Fibroblast of skin of left biceps (primary cell): ENCODE measurements at regions not wholly inside any gene's neighbourhood (a gene's known extent, or its start where the extent isn't known, plus 50 kb on each side); places are given as distances from the start of the nearest gene placed in this dataset.

ENCODE experiments used
- DNase-seq, 2 experiments: peaks; one replicate each; pipeline ENCODE4 v3.0.0-alpha.2; 2013; ENCODE audit warnings: low read depth in 2 of 2

DNA sequence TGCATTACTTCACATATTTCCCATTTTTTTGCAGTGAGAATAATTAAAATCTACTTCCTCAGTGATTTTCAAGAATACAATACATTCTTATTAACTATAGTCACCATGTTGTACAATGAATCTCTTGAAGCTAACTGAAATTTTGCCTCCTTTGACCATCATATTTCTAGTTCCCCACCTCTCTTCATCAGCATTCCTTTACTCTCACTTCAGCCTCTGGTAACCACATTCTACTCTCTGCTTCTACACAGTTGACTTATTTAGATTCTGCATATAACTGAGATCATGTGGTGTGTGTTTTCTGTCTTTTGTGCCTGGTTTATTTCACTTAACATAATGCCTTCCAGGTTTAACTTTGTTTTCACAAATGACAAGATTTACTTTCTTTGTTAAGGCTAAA lies 304.4 kb upstream of the LYPLAL1 start:
- DNase-seq = no peak

DNA sequence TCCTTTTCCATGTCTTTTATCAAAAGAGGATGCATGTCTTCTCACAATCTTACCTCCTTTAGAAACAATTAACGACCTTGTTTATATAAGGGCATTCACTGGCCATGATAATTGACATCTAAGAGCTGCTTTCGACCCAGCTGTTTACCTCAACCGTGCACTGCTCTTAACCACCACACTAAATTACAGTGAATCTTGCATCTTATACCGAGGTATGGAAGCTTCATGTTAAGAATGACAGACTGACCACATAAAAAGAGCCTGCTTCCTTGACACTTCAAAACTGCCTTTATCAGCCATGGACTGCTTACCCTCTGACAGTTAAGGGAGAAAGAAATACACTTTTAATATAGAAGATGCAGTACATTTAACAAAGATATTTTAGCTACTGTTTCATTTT lies 301.7 kb upstream of the LYPLAL1 start:
- DNase-seq = no peak

DNA sequence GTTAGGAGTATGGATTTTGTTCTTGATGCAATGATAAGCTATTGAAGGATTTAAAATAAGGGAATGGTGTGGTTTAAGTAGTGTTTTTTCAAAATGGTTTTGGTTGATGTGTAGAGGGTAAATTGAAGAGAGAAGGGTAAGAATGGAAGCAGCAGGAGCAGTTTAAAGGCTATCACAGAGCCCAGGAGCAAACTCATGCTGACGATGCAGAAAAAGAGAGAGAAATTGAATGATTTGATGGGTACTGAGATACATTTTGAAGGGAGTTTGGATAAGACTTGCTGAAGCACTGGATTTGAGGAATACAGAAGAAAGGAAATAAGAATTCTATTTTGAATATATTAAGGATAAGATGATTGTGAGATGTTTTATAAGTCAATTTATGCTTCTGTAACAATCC lies 300.8 kb upstream of the LYPLAL1 start:
- no peak for DNase-seq

DNA sequence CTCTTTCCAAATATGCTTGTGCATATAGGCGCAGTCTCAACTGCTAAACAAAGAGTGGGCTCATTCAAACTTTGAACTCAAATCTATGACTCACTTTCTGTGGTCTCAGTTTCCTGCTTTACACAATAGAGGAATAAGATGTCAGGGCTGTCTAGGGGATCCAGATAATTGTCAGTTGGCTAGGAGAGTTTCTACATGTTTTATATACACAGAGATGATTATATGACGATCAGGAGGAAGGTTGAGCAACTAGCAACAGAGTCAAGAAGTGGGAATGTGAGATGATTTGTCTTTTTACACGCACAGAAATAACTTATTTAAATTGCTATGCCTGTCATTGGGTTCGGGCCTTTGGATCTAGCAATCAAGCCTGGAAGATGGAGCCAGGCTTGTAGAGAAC lies 299.4 kb upstream of the LYPLAL1 start:
- DNase-seq = peak; percentile 62 to 73

DNA sequence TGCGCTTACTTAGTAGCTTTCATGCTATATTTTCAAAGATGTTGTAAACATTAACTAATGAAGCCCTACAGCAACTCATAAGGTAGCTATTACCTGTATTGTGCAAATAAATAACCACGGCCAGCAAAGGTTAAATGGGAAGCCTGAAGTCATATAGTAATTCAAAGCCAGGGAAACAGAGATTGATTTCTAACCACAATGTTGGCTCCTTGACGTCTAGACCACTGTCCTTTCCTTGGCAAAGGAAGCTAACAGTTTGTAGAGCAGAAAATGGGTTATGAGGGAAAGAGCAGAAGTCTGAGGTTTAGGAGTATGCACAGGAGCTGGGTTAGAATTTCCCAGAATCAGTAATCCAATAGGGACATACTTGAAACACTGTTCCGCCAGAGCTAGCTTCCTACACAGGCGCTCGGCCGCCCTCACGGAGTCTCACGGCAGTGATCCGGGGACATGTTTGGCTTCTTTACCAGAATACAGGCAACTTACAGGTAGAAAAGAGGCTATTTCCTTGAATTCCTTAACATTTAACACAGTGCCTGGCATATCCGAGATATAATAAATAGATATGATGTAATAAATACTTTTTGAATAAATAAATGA lies 298.8 kb upstream of the LYPLAL1 start:
- no peak for DNase-seq

DNA sequence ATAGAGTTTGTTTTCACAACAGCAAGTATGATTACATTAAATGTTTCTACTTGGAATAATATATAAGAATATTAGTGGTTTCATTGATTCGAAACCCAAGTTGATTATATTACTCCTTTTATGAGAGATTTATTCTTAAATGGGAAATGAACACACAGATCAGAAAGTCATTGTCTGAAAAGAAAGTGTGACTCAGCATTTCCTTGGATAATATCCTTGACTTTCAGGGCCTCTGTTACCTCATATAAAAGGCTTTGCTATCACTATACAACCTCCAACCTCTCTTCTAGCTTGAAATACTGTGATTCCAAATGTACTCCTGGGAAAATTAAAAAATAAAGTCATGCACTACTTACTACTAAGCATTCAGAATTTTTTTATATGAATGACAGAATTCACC lies 295.3 kb upstream of the LYPLAL1 start:
- no peak for DNase-seq

DNA sequence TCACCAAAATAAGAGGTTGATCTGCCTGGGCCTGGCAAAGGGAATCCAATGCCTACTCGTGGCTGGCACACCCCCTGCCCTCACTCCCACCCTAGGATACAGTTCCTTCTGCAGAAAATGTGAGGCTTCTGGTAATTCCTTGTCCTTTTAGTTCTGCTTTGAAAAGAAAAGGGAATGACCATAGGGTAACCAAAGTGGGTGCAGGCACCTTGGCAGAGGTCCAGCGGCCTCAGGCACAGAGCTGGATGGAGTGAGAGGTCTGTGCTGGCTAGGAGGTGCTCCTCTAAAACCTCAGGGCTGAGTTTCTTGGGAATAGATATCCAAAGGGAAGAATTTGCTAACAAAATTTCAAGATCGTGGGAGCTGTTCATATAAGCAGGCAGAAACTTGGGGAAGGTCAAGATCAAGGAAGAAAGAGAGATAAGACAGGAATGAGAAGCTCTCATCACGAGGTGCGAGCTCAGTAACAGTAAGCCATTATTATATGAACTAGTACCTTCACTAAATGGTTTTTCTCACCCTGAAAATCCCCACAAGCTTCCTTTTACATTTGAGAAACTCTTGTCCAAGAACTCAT lies 293.1 kb upstream of the LYPLAL1 start:
- no peak for DNase-seq

DNA sequence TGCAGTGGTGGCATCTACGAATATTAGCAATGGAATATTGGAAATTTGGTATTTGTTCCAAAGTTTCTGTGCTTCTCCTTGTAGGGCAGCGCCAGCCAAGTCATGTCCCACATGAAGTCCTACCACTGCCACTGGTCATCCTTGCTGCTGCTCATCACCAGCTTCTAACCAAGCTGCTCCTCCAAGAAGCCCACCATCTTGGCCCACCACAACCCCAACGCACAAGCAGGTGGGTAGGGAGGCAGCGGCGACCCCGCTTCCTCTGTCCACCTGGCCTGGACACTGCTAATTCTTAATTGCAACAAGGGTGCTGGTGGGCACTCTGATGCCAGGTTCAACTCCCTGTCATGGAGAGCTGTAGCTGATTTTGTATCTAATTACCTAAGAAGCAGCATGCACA lies 291.2 kb upstream of the LYPLAL1 start:
- no peak for DNase-seq

DNA sequence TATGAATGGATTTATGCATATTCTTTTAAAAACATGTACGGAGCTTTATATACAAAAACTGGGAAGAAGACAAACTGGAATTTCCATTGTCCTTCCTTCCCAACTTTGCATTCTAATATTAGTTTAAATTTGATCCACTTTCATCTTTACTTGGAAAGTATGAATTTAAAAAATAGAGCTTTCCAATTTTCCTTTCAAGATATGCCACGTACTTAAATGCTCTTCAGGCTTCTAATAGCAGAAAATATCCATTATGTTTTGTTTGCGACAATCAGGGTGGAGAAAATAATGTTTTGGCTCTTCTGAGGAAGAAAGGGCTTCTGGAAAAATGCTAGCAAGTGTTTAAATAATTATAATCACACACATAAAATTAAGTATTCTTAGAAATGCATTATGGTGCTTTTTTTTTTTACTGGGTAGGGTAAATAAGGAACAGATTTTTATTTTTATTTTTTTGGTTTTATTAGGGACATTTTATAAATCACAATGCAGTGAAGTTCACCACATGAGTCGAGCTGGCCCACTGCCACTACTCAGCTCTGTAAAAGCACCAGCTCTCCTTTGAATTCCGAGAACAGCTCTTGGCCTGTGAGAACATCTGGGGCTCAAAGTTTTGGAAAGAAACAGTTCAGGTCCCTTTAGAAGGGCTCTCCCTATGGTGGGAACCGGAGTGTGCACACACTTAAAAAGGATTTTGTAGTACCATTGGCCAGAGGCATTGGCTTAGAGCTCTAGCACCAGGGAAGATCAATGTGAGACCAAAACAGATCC lies 287.4 kb upstream of the LYPLAL1 start:
- no peak for DNase-seq

DNA sequence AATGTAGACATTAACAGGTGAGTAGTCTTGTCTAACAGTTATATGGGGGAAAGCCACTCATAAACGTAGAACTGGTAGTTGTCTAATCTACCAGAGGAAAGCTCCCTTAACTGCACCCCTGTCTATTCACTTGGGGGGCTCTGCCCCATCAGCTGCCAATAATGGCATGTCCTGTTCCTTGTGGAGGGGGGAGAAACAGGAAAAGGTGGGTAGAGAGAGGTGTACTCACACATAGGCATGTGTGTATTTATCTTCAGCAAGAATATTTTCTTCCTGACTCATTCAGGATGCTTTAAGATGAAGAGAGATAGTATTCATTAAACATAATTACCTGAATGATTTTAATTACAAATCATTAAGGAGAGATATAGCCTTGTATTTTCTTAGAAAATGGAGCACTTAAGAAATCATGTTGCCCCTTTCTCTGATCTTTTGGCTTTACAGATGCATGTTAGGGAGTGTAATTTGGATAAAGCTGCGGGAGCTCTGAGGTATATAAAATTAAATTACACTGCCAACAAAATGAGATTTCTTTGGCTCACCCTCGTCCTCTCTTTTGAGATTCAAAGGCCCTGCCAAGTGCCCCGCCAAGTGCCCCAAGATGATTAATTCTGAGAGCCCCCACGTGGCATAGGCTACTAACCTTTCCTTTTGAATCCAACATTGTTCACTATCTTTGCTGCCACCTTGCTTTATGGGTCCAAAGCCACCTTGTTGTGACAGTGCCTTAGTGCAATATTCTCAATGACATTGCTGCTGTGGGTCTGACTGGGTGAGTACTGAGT lies 286.3 kb upstream of the LYPLAL1 start:
- no peak for DNase-seq

DNA sequence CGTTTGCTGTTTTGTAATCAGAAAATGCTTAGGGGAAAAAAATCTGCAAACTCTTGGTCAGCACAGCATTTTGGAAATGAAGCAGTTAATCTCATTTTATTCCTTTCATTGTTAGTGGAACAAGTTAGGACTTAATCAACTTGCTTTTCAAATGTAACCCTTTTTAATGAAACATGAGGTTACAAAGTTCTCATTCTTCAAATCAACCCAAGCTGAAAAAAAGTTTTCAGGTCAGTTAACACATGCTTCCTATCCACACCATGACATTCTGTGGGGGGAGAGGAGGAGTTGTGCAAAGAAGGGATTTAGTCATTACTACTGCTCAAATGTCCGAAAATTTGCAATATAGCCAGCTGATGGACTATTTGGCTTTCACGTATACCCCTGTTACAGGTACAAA lies 283.2 kb upstream of the LYPLAL1 start:
- no peak for DNase-seq

DNA sequence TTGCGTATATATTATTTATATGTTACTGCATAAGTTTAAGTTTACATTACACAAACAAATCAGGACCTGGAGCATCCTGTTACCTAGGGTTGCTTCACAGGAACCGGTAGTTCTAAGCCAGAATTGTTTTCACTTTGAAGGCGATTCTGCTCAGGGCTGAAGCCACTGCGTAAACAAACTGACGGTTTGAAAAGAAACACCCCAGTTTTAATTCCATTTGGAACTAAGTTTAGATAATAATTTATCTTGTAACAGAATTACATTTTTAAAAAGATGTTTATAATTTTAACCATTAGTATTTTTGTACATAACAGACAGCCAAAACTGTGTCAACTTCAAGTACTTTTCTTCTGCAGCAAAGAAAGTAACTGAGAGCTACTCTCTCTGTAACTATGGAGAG lies 282.1 kb upstream of the LYPLAL1 start:
- no peak for DNase-seq

DNA sequence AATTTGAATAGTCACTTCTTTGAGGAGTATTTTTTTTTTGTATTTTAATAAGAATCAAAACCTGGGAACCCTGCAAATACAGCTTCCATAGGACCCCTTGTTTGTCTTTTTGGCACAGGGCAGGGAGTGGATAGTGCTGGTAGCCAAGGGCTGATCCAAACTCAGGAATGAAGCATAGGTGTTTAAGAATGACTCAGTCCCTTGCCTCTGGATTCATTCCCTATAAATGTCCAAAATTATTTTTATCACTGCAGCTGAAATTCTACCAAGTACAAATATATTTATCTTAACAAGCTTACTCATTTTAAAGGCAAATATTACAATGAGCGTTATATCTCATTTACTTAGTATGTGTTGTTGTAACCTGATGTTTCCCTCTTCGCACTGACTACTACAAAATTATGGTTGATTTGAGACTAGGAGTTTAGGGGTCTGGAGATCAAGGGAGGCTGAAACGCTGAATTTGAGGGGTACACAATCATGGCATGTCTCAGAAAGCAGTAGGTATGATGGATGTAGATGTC lies 278.6 kb upstream of the LYPLAL1 start:
- no peak for DNase-seq

DNA sequence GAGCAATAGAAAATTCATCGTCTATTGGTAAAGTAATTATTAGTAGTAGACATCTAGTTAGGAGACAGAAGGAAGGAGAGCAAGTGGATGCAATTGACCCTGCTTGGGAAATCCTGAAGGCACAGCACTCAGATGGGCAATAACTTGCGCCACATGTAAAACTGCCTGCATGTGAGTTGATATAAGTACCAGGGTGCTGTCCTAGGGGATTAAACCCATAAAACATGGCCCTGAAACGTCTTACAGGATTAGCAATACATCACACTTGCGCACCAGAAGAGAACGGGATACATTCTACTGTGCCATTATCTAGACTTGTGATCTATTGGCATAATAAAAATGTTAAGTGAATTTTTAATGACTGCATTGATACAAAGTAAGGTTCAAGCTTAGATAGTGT lies 277.5 kb upstream of the LYPLAL1 start:
- DNase-seq = no peak

DNA sequence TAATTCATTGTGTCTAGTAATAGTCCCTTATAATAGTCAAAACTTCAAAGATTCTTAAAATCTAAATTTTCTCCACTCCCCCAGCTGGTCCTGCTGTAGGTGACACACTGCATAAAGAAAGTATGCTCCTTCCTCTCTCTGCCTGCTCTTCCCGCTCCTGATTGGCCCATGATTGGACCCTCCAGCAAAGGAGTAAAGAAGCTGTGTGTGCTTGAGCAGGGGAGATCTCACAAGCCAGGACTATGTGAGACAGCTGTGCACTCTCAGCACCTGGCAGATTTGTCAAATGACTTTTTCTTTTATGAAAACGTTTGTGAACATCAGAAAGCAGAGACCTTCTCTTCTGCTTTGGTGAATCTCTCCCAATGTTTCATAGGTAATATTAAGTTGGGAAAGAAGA lies 274.8 kb upstream of the LYPLAL1 start:
- no peak for DNase-seq

DNA sequence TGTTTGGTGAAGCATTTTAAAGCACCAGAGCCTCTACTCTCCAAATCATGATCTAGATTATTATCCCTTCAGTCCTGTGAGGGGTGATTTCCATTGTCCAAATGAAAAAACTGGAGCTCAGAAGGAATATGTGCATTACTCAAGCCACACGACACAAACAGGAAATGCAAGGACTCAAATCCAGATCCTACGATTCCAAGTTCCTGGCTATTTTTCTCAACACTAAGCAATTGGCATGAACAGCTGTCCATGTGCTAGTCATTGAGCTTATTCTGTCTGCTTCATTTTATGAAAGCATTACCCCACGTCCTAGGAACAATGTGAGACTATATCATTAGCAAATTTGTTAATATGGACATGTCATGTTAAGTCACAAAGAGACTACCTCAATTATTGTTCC lies 273.1 kb upstream of the LYPLAL1 start:
- DNase-seq = no peak

DNA sequence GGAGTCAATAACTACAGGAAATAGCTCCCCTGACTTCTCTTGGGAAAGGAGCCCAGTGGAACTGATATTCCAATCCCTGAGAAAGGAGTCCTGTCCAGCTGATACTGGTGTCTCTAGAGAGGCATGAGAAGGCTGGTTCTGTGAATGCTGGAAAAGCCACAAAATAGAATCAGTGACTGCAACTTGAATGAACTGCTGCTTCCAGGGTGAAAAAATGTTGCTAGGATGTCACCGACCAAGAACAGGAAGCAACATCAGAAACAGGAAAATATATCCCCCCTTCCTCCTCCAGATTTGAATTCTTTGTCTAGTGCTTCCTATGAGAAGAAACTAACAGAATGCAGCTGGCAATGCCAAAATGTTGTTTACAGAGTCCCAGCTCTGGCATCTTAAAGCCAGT lies 269.3 kb upstream of the LYPLAL1 start:
- no peak for DNase-seq

DNA sequence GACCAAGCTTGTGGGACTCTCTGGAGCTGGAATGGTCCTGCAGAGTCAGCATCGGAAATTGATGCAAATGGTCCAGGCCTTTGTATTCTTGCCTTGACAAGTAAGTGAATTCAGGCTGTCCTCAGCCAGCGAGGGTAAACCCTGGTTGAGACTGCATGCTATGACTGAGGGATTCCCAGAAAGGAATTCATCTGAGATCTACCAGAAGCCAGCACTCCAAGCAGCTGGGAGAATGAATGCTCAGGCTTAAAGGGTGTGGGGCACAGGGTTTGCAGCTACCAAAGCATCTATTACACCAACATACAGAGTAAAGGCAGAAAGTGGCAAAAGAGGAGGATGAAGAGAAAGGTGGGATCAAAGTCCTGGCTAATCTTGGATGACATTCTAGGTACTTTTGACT lies 257.0 kb upstream of the LYPLAL1 start:
- no peak for DNase-seq

DNA sequence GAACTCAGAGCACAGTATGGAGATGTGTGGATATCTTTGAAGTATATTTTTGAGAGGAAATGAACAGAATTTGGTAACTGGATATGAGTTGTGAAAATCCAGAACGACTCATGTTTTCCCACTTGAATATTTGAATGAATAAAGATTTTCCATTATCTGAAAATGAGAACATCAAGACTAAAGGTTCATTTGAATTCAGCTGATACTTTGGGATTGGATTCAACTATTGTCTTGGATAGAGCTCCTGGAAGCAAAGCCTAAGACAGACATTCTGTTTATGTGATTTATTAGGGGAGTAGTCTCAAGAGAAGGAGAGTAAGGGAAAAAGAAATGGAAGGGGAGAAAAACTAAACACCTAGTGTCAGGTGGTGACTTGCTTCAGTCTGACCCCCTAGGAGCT lies 256.0 kb upstream of the LYPLAL1 start:
- DNase-seq = no peak

DNA sequence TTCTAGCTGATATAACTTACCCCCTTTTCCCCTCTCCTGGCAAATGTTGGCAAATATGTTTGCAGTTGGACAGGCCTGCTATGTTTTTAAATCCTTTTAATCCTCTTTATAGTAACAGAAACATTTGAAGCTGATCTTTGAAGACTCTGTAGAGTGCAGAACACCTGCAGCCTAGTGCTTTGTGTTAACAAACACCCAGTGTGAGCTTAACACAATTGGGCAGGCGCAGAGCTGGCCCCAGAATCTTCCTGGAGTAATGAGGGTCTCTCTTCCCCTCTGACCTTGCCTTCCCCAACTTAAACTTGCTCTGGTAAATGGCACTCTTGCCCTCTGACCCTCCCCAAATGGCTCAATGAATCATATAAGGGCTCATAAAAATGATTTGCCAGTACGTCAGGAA lies 247.9 kb upstream of the LYPLAL1 start:
- DNase-seq = no peak

DNA sequence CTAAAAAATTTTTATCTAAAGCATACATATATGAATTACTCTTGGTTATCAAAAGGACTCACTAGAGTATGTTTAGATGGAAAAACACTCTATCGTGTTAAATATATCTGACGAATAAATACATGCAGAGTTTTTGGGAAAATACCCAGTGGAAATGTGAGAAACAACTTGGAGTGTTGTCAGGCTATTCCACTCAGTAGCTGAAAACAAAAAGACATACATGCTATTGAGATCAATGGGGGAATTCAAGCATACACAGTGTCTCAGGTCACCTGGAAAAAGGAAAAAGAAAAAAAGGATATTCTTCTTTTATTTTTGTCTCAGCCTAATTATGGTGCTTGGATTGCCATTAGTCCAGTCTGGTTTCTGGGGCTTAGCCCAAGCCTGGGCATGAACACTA lies 247.0 kb upstream of the LYPLAL1 start:
- DNase-seq = no peak

DNA sequence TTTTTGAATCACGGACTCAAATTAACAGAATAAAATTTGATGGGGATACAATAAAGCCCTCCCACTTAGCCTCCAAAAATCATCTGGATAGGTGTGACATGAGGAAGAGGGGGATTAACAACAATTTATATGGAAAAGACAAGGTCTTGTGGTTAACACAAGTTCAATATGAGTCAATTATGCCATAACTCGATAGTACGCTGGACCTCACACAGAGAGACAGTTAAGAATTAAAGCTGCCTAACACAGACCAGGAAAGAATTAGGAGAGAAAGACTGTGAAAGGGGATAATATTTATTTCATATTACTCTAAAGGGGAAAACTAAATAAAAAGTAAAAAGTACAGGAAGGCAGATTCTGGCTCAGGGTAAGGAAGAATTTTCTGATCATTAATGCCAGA lies 243.7 kb upstream of the LYPLAL1 start:
- no peak for DNase-seq
